Mesothelial cell of epicardium (in vitro differentiated cells): ENCODE measurements at regions not wholly inside any gene's neighbourhood (a gene's known extent, or its start where the extent isn't known, plus 50 kb on each side); places are given as distances from the start of the nearest gene placed in this dataset.
"Not testable (repeated sequence)": the region's sequence is repeated elsewhere in the genome, so short reads cannot be mapped to it uniquely, and the experiment has no call there.

ENCODE experiments used
- DNase-seq, 2 experiments: peaks; one replicate each; pipeline ENCODE4 v3.0.0; 2021; ENCODE audit warnings: low spot score in 2 of 2; ENCODE audit not compliant: unreplicated experiment in 2 of 2
- H3K27ac Mint-ChIP-seq: 2 replicates; pipeline ENCODE4 v1.8.0; 2021; ENCODE audit warnings: mixed read lengths
- H3K27me3 Mint-ChIP-seq: 2 replicates; pipeline ENCODE4 v1.8.0; 2021; ENCODE audit warnings: low read depth, mixed read lengths
- H3K36me3 Mint-ChIP-seq: 2 replicates; pipeline ENCODE4 v1.8.0; 2021; ENCODE audit warnings: mixed read lengths
- H3K4me1 Mint-ChIP-seq: 2 replicates; pipeline ENCODE4 v1.8.0; 2021; ENCODE audit warnings: mixed read lengths
- H3K4me3 Mint-ChIP-seq: 2 replicates; pipeline ENCODE4 v1.8.0; 2021; ENCODE audit warnings: mild to moderate bottlenecking, moderate library complexity, mixed read lengths
- H3K9me3 Mint-ChIP-seq: 2 replicates; pipeline ENCODE4 v1.8.0; 2021; ENCODE audit warnings: mixed read lengths
- CTCF ChIP-seq: fragments of 200-600 bp; sonication (generic); IDR thresholded peaks from one replicate; pipeline ENCODE4 v1.5.0; 2021; ENCODE audit warnings: antibody characterized with exemption; ENCODE audit not compliant: unreplicated experiment

DNA sequence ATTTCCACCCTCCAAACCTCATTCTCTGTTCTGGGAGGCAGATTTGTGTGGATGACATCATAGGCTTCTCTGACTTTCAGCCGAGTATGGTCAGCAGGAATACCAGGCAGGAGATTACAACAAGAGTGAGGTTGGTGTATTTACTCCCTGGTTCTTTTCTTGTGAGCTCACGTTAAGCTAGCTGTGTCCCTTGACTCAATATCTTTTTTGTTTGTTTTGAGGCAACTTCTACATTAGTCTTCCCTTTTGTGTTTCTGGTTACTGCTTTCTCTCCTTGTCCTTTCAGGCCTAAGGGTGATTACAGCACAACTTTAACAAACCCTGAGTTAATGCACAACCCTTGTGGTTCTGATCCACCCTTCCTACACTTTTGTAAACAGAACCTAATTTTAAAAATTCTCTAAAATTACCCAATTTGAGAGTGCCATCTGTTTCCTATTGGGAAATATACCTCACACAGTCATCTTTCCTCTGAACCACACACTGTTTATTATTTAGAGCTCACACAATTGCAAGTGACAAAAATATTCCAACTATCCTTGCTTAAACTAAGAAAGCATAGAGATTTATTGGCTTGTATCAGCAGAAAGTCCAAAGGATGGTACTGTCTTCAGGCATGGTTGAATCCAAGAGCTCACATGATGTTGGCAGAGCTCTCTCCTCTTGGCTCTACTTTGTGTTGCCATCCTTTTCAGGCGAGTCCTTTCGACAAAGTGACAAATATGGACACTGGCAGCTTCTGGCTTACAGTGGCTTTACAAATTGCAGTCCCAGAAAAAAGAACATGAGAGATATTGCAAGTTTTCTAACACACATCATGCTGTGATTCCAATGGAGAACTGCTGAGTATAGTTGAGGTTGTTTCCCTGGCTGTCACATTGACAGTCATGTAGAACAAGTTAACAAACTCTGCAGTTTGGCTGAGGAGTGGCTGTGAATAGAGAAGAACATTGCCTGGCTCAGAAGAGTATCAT is 150.5 kb upstream of the DDIT4L start:
- peaks cover 34% of the 10 kb centered on the region for H3K9me3 Mint-ChIP-seq
- H3K36me3 Mint-ChIP-seq: no peaks in the 10 kb centered on the region
- DNase-seq: no peak
- H3K4me3 Mint-ChIP-seq: no peak overlapping the region
- no peak for TF ChIP-seq CTCF
- no peak overlapping the region for H3K27ac Mint-ChIP-seq
- H3K4me1 Mint-ChIP-seq: no peaks in the 10 kb centered on the region
- no peaks in the 10 kb centered on the region for H3K27me3 Mint-ChIP-seq

- Mint-ChIP-seq H3K4me3 (no peak overlapping the region), H3K27ac (no peak overlapping the region), H3K27me3 (no peaks in the 10 kb centered on the region), H3K36me3 (no peaks in the 10 kb centered on the region), H3K4me1 (no peaks in the 10 kb centered on the region), H3K9me3 (peaks cover 43% of the 10 kb centered on the region)
- no peak for TF ChIP-seq CTCF
- no peak for DNase-seq
Measured at GRCh38 chr4:100339870-100340269, 149.6 kb upstream of the DDIT4L start.

GRCh38 chr4:100333491-100333890 is 143.2 kb upstream of the DDIT4L start:
- not testable (repeated sequence) for H3K27me3 Mint-ChIP-seq, H3K4me3 Mint-ChIP-seq, H3K36me3 Mint-ChIP-seq, H3K4me1 Mint-ChIP-seq, DNase-seq, H3K27ac Mint-ChIP-seq
- H3K9me3 Mint-ChIP-seq: peaks cover 59% of the 10 kb centered on the region

GRCh38 chr4:100317032-100317864 is 127.0 kb upstream of the DDIT4L start:
- TF ChIP-seq CTCF: no peak
- Mint-ChIP-seq H3K4me1 (peaks cover 7% of the 10 kb centered on the region), H3K4me3 (no peak overlapping the region), H3K36me3 (no peaks in the 10 kb centered on the region), H3K27me3 (no peaks in the 10 kb centered on the region), H3K9me3 (no peaks in the 10 kb centered on the region), H3K27ac (no peak overlapping the region)
- no peak for DNase-seq

DNA sequence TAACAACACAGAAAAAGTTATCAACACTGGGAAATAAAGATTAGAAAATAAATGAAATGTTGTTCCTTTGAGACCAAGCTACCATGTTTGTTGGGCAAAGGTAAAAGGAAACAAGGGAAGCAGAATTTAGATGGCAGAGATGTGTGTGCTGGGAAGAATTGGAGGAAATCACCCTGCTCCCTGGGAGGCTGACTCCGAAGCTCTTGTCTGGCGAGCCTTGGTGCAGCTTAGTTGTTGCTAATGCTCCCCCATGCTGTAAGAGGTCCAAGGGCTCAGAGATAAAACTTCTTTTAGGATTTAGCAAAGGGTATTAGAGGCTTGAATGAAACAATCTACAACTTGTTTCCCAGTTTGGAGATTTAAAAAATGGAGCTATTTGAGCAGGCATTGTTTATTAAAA is 123.8 kb upstream of the DDIT4L start:
- peaks cover 7% of the 10 kb centered on the region for H3K4me1 Mint-ChIP-seq
- no peak for DNase-seq
- no peaks in the 10 kb centered on the region for H3K9me3 Mint-ChIP-seq
- no peak for TF ChIP-seq CTCF
- no peaks in the 10 kb centered on the region for H3K36me3 Mint-ChIP-seq
- H3K27me3 Mint-ChIP-seq: no peaks in the 10 kb centered on the region
- H3K27ac Mint-ChIP-seq: no peak overlapping the region
- no peak overlapping the region for H3K4me3 Mint-ChIP-seq
